ENCODE measurements at regions not wholly inside any gene's neighbourhood (a gene's known extent, or its start where the extent isn't known, plus 50 kb on each side); places are given as distances from the start of the nearest gene placed in this dataset.

DNA sequence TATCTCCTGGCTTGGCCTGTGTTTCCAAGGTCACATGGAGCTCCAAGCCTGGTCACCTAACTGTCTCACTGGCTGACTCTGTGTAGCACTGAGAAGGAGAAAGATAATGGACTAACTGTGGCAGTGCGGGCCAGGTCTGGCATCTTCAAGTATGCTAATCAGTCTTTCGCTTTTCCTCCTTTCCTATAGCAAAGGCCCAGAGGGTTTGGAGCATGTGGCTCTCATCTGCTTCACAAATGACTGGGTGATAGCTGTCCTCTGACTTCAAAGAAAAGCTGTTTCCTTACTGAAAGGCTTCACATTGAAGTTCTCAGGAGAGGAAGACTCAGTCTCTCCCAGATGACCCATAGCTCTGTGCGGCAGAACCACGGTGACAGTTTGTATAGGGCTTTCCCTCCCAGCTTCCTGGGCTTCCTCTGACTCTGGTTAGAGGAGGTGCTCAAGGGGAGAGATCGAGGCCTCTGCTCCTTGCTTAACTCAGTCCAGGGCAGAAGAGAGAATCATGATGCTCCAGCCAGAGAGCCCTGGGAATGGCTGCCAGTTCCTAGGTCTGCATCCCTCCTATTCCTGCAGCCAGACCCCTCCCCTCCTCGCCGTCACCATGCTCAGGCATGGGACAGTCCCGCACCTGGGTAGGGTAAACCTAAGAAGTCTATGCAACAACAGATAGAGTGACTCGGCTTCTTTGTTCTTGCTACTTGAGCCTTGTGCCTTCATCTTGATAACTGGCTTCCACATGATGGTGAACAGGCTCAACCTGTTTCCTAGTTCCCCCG lies 72.3 kb downstream of the CCDC71L start:
- TF ChIP-seq, protein P1, sequence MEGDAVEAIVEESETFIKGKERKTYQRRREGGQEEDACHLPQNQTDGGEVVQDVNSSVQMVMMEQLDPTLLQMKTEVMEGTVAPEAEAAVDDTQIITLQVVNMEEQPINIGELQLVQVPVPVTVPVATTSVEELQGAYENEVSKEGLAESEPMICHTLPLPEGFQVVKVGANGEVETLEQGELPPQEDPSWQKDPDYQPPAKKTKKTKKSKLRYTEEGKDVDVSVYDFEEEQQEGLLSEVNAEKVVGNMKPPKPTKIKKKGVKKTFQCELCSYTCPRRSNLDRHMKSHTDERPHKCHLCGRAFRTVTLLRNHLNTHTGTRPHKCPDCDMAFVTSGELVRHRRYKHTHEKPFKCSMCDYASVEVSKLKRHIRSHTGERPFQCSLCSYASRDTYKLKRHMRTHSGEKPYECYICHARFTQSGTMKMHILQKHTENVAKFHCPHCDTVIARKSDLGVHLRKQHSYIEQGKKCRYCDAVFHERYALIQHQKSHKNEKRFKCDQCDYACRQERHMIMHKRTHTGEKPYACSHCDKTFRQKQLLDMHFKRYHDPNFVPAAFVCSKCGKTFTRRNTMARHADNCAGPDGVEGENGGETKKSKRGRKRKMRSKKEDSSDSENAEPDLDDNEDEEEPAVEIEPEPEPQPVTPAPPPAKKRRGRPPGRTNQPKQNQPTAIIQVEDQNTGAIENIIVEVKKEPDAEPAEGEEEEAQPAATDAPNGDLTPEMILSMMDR (IDR thresholded peaks at IDR 0.05) = no peak
- TF ChIP-seq POLR2A (IDR thresholded peaks at IDR 0.05) = no peak
